Tibial nerve (tissue), 4 donors: ENCODE measurements at regions not wholly inside any gene's neighbourhood (a gene's known extent, or its start where the extent isn't known, plus 50 kb on each side); places are given as distances from the start of the nearest gene placed in this dataset.

Source experiments
- DNase-seq, 2 donors: peaks; one replicate each; pipeline ENCODE4 v3.0.0-alpha.2; 2019; ENCODE audit warnings: low spot score in 2 of 2
- H3K27ac ChIP-seq, 4 donors: fragments of 200-600 bp; sonication (generic) in 3 of 4; one replicate each; pipeline ENCODE4 v1.5.1; 2017 to 2019; ENCODE audit warnings: mild to moderate bottlenecking in 1 of 4
- H3K27me3 ChIP-seq, 2 donors: fragments of 200-600 bp; sonication (generic) in 1 of 2; one replicate each; pipeline versions ENCODE4 v1.5.1 to v1.6.0; 2017 to 2019
- H3K36me3 ChIP-seq, 3 donors: fragments of 200-600 bp; sonication (generic); one replicate each; pipeline ENCODE4 v1.5.1; 2018 to 2019
- H3K4me1 ChIP-seq, 4 donors: fragments of 200-600 bp; sonication (generic) in 3 of 4; one replicate each; pipeline ENCODE4 v1.5.1; 2017 to 2019
- H3K4me3 ChIP-seq, 4 donors: fragments of 200-600 bp; sonication (generic) in 3 of 4; one replicate each; pipeline ENCODE4 v1.5.1; 2017 to 2019; ENCODE audit warnings: mild to moderate bottlenecking in 1 of 4, moderate library complexity in 1 of 4
- H3K9me3 ChIP-seq, 4 donors: fragments of 200-600 bp; sonication (generic) in 3 of 4; one replicate each; pipeline ENCODE4 v1.5.1; 2017 to 2019
- EP300 ChIP-seq, 2 donors: sonication (generic); formaldehyde crosslinking; IDR thresholded peaks; one replicate each; pipeline ENCODE4 v1.6.1; 2017; ENCODE audit warnings: antibody characterized with exemption in 2 of 2, mild to moderate bottlenecking in 1 of 2
- POLR2A ChIP-seq, 2 donors: fragments of 450-650 bp; IDR thresholded peaks; one replicate each; pipeline ENCODE4 v1.6.1; 2017; ENCODE audit warnings: antibody characterized with exemption in 2 of 2, mild to moderate bottlenecking in 2 of 2, moderate library complexity in 2 of 2
- WGBS, 2 donors: methylation state at CpG; one replicate each; pipeline ENCODE4 v1.1.5; 2018; 5-methylcytosine and 5-hydroxymethylcytosine counted together
- TF ChIP-seq, protein P1 (sequence below), 5 experiments: fragments of 200-600 bp in 3 of 5; fragments of 450-650 bp in 2 of 5; sonication (generic) in 3 of 5; IDR thresholded peaks; one replicate each; pipeline ENCODE4 v1.5.1; 2016 to 2019; ENCODE audit warnings: antibody characterized with exemption in 5 of 5, mild to moderate bottlenecking in 3 of 5, moderate library complexity in 2 of 5

DNA sequence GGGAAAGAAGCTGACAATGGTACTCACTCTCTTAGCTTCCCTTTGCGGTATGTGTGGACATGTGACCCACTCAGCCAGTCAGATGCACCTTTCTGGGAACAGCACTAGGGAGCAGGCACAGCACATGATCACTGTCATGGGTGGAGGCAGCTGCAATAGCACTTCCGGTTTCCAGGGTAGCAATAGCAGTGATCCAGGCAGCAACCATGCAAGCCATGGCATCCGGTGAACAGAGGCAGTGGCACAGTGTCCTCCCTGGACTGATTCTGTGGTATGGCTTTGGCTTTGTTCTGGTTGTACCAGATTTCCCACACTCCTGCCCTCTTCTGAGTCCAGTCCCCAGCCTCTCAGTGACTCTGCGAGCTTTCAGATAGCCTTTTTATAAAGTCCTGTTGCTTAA is 86.8 kb upstream of the NAMPT start:
- Histone ChIP-seq H3K9me3 (no peaks in the 10 kb centered on the region), H3K27ac (no peak overlapping the region), H3K4me1 (no peaks in the 10 kb centered on the region), H3K27me3 (no peaks in the 10 kb centered on the region), H3K4me3 (no peak overlapping the region), H3K36me3 (no peaks in the 10 kb centered on the region)
- TF ChIP-seq EP300 (IDR thresholded peaks at IDR 0.05), result no peak
- TF ChIP-seq, protein P1, sequence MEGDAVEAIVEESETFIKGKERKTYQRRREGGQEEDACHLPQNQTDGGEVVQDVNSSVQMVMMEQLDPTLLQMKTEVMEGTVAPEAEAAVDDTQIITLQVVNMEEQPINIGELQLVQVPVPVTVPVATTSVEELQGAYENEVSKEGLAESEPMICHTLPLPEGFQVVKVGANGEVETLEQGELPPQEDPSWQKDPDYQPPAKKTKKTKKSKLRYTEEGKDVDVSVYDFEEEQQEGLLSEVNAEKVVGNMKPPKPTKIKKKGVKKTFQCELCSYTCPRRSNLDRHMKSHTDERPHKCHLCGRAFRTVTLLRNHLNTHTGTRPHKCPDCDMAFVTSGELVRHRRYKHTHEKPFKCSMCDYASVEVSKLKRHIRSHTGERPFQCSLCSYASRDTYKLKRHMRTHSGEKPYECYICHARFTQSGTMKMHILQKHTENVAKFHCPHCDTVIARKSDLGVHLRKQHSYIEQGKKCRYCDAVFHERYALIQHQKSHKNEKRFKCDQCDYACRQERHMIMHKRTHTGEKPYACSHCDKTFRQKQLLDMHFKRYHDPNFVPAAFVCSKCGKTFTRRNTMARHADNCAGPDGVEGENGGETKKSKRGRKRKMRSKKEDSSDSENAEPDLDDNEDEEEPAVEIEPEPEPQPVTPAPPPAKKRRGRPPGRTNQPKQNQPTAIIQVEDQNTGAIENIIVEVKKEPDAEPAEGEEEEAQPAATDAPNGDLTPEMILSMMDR (IDR thresholded peaks at IDR 0.05), result no peak
- TF ChIP-seq POLR2A (IDR thresholded peaks at IDR 0.05), result no peak
- 86 to 89% methylated on average over 4 of the region's 4 CpGs for WGBS, 2 donors
- DNase-seq, result peak in 1 of 2 donors; percentile 28

DNA sequence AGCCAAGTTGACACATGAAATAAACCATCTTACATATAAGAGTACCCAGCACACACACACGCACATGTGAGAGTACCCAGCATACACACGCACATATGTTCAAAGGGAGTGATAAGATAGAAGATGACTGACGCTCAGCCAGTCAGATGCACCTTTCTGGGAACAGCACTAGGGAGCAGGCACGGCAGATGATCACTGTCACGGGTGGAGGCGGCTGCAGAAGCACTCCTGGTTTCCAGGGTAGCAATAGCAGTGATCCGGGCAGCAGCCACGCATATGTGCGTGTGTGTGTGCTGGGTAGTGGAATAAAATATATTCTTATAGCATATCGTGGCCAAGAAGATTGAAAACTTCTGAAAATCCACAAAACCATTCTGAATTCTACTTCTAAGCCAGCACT is 85.8 kb upstream of the NAMPT start:
- 95% methylated on average over 10 of the region's 10 CpGs for WGBS, 2 donors
- Histone ChIP-seq H3K36me3 (no peaks in the 10 kb centered on the region), H3K9me3 (no peaks in the 10 kb centered on the region), H3K4me3 (no peak overlapping the region), H3K27ac (no peak overlapping the region), H3K4me1 (peaks cover 0 to 2% (median 0%) of the 10 kb centered on the region in 4 donors), H3K27me3 (no peaks in the 10 kb centered on the region)
- TF ChIP-seq, protein P1 (IDR thresholded peaks at IDR 0.05), result no peak
- TF ChIP-seq EP300 (IDR thresholded peaks at IDR 0.05) (no peak), POLR2A (IDR thresholded peaks at IDR 0.05) (no peak)
- no peak for DNase-seq

DNA sequence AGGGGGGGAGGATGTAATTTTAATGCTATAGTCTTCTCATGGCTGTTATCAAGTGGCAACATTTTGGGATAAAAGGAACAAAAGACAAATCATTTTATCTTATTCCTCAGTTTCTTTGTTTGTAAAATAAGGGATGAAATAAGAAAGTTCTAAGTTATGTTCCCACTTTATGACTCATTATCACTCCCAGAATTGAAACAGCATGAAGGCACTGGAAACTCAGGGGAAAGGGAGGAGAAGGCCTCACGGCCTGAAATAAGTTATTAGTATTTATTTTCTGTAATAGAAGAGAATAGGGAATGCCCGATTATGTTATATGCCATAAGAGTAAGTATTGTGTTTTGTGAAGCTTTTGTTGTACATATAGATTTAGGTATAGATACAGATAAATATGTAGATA is 85.0 kb upstream of the NAMPT start:
- no peaks in the 10 kb centered on the region for H3K27me3 ChIP-seq
- H3K36me3 ChIP-seq, result no peaks in the 10 kb centered on the region
- no peak for DNase-seq
- WGBS, 2 donors, result 86 to 89% methylated on average over 2 of the region's 2 CpGs
- TF ChIP-seq POLR2A (IDR thresholded peaks at IDR 0.05) (no peak), EP300 (IDR thresholded peaks at IDR 0.05) (no peak)
- TF ChIP-seq, protein P1 (IDR thresholded peaks at IDR 0.05), result no peak
- H3K9me3 ChIP-seq, result no peaks in the 10 kb centered on the region
- H3K4me1 ChIP-seq, result peaks cover 0 to 2% (median 0%) of the 10 kb centered on the region in 4 donors
- no peak overlapping the region for H3K4me3 ChIP-seq
- H3K27ac ChIP-seq, result peak overlapping the region in 1 of 4 donors; percentile 1

DNA sequence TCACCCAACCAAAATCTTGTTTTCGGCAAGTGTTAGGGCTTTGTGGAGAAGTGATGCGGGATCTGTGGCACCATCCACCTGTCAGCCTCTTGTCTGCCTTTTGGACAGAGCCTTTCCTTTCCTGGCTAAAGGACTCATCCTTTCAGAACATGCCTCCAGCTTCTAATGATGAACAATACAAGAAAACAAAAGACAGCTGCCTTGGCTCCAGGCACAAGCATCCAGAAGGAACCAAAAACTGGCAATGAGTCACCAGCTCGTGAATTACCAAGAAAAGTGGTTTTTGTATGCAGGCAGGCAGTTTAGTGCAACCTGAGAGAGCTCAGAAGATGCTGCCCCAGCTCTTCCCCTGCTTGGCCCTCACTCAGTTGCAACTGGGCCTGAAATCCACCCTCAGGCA is 84.6 kb upstream of the NAMPT start:
- TF ChIP-seq POLR2A (IDR thresholded peaks at IDR 0.05), result no peak
- WGBS, 2 donors, result 82 to 83% methylated on average over 3 of the region's 3 CpGs
- peak overlapping the region in 1 of 4 donors; percentile 1 for H3K27ac ChIP-seq

DNA sequence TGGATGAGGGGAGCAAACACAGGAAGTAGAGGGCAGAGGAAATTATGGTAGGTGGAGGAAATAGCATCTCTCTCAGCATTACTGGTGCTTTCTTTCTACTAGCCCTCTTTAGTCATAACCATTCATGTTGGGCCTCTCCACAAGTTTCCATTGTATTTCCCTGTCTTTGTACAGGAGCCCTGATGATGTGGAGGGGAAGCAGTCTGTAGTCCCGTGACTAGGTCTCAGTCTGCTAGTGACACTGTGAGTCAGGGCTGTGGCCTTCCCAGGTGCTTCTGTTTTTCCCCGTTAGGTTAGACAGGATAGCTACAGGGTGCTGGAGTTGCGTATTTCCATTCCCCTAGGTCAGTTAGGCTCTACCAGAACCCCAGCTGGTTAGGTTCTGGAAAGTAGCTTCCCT is 82.9 kb upstream of the NAMPT start:
- TF ChIP-seq POLR2A (IDR thresholded peaks at IDR 0.05) (no peak), EP300 (IDR thresholded peaks at IDR 0.05) (no peak)
- TF ChIP-seq, protein P1 (IDR thresholded peaks at IDR 0.05), result no peak

More for the DNA sequence above, 84.6 kb upstream of the NAMPT start:
- Histone ChIP-seq H3K4me1 (peaks cover 0 to 2% (median 0%) of the 10 kb centered on the region in 4 donors), H3K4me3 (no peak overlapping the region), H3K27me3 (no peaks in the 10 kb centered on the region), H3K9me3 (no peaks in the 10 kb centered on the region), H3K36me3 (no peaks in the 10 kb centered on the region)
- DNase-seq, result no peak

DNA sequence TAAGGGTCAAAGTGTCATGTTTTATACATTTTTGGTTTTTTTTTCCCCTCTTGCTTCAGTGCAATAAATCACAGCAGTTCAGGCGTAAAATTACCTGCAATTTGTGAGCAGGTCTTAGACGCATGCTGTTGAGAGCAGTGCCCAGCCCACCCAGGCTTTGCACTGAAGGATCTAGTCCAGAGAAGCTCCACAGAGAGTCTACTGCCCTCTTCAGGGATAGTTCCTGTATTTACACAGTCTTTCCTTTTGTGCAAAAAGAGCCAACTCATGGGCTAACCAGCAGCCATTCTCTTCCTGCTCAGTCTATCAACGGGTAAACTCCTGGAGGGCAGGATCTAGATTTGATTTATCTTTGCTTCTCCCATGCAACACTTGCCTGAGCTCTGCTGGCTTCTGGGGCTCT is 82.2 kb upstream of the NAMPT start:
- Histone ChIP-seq H3K9me3 (peaks cover 0 to 5% (median 0%) of the 10 kb centered on the region in 4 donors), H3K4me1 (peaks cover 0 to 2% (median 0%) of the 10 kb centered on the region in 4 donors), H3K36me3 (no peaks in the 10 kb centered on the region), H3K4me3 (no peak overlapping the region), H3K27ac (no peak overlapping the region), H3K27me3 (no peaks in the 10 kb centered on the region)
- no peak for DNase-seq
- TF ChIP-seq EP300 (IDR thresholded peaks at IDR 0.05) (no peak), POLR2A (IDR thresholded peaks at IDR 0.05) (no peak)
- TF ChIP-seq, protein P1 (IDR thresholded peaks at IDR 0.05), result peak in 1 of 5 experiments; percentile 8
- WGBS, 2 donors, result 48% methylated on average over 3 of the region's 3 CpGs

More for the DNA sequence above, 82.9 kb upstream of the NAMPT start:
- DNase-seq, result no peak
- Histone ChIP-seq H3K4me1 (peaks cover 0 to 2% (median 0%) of the 10 kb centered on the region in 4 donors), H3K9me3 (peaks cover 0 to 5% (median 0%) of the 10 kb centered on the region in 4 donors), H3K36me3 (no peaks in the 10 kb centered on the region), H3K27me3 (no peaks in the 10 kb centered on the region), H3K27ac (no peak overlapping the region), H3K4me3 (no peak overlapping the region)
- 88 to 91% methylated on average over 3 of the region's 3 CpGs for WGBS, 2 donors
